GM19023 (cell line): ENCODE measurements at regions not wholly inside any gene's neighbourhood (a gene's known extent, or its start where the extent isn't known, plus 50 kb on each side); places are given as distances from the start of the nearest gene placed in this dataset.
A peak's percentile ranks its signal among the peaks of the same experiment; 100 is the strongest.
"Not testable (repeated sequence)": the region's sequence is repeated elsewhere in the genome, so short reads cannot be mapped to it uniquely, and the experiment has no call there.

ENCODE experiments used
- ATAC-seq: cut with Tn5 transposase; IDR thresholded peaks from one replicate; pipeline ENCODE4 v1.9.1; 2021; ENCODE audit warnings: mild to moderate bottlenecking, moderate library complexity; ENCODE audit not compliant: unreplicated experiment

GRCh38 chr11:35046681-35047080, 92.3 kb upstream of the CD44 start:
- ATAC-seq: no peak

- ATAC-seq: no peak
These were observed 91.8 kb upstream of the CD44 start for GRCh38 chr11:35047179-35047578.

- ATAC-seq: no peak
These were observed 91.2 kb upstream of the CD44 start for GRCh38 chr11:35047769-35048168.

GRCh38 chr11:35048346-35048745, 90.6 kb upstream of the CD44 start:
- ATAC-seq: not testable (repeated sequence)

- ATAC-seq: no peak
These were observed 89.0 kb upstream of the CD44 start for GRCh38 chr11:35049859-35050531.

GRCh38 chr11:35050541-35050995, 88.4 kb upstream of the CD44 start:
- ATAC-seq: no peak

- no peak for ATAC-seq
These were observed 82.4 kb upstream of the CD44 start for GRCh38 chr11:35056391-35057093.

GRCh38 chr11:35057926-35058668, 80.9 kb upstream of the CD44 start:
- ATAC-seq: no peak

GRCh38 chr11:35058669-35059434, 80.1 kb upstream of the CD44 start:
- no peak for ATAC-seq

GRCh38 chr11:35061516-35062440, 77.2 kb upstream of the CD44 start:
- no peak for ATAC-seq

GRCh38 chr11:35063488-35063931, 75.5 kb upstream of the CD44 start:
- ATAC-seq: no peak

GRCh38 chr11:35064114-35064800, 74.7 kb upstream of the CD44 start:
- ATAC-seq: no peak

GRCh38 chr11:35065566-35065965, 73.4 kb upstream of the CD44 start:
- no peak for ATAC-seq

- ATAC-seq: no peak
These were observed 72.9 kb upstream of the CD44 start for GRCh38 chr11:35066030-35066429.

- peak; percentile 81 for ATAC-seq
These were observed 72.1 kb upstream of the CD44 start for GRCh38 chr11:35066783-35067423.

- no peak for ATAC-seq
These were observed 67.2 kb upstream of the CD44 start for GRCh38 chr11:35071722-35072121.

GRCh38 chr11:35073691-35074419, 65.1 kb upstream of the CD44 start:
- ATAC-seq: no peak
